HG02870 (cell line): ENCODE measurements at regions not wholly inside any gene's neighbourhood (a gene's known extent, or its start where the extent isn't known, plus 50 kb on each side); places are given as distances from the start of the nearest gene placed in this dataset.

ENCODE experiments used
- ATAC-seq: cut with Tn5 transposase; IDR thresholded peaks from one replicate; pipeline ENCODE4 v1.9.1; 2021; ENCODE audit warnings: mild to moderate bottlenecking, moderate library complexity; ENCODE audit not compliant: unreplicated experiment

GRCh38 chr6:41469156-41470028 lies 76.8 kb upstream of the FOXP4 start:
- ATAC-seq = no peak

GRCh38 chr6:41470029-41470330 lies 76.2 kb upstream of the FOXP4 start:
- ATAC-seq = no peak

- no peak for ATAC-seq
Measured at GRCh38 chr6:41470331-41471063, 75.7 kb upstream of the FOXP4 start.

GRCh38 chr6:41471064-41471895 lies 74.9 kb upstream of the FOXP4 start:
- no peak for ATAC-seq

DNA sequence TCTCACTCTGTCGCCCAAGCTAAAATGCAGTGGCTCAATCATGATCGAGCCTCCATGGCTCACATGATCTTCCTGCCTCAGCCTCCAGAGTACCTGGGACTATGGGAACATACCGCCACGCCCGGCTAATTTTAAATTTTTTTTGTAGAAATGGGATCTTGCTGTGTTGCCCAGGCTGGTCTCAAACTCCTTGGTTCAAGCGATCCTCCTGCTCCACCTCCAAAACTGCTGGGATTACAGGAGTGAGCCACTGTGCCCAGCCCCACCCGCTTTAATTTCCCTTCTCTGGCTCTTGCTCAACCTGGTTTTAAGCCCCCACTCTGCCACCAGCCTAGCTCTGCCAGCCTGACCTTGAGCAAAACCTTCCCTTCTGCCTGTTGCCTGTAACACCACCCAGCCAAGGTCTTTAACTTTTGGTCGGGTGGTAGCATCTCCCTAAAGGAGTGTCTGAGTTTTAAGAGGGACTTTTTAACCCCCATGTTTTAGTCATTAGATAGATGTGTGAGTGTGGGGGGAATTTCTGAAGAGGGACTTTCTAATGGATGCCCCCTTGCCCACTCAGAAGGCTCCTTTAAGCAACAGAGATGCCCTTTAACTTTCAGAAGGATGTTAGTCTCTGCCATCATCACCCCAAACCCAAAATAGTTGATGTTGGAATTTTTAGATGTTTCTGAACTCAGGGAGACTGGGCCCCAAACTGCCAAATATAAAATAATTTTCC lies 71.8 kb upstream of the FOXP4 start:
- no peak for ATAC-seq

DNA sequence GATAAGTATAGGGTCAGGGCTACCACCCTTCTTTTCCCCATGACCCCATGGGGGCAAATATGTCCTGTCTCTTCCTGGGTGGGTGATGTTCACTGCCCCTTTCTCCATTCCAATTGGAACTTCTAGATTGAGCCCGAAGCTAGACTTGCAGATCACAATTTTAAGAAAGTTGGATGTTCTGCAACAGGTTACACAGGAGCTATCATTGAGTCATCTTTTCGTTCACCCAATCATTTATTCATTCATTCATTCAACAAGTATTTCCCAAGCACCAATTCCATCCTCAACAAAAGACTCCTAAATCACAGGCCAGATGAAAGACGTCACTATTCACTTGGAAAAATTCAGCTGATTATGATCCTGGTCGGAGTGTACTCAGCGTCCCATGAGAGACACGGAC lies 71.0 kb upstream of the FOXP4 start:
- no peak for ATAC-seq

DNA sequence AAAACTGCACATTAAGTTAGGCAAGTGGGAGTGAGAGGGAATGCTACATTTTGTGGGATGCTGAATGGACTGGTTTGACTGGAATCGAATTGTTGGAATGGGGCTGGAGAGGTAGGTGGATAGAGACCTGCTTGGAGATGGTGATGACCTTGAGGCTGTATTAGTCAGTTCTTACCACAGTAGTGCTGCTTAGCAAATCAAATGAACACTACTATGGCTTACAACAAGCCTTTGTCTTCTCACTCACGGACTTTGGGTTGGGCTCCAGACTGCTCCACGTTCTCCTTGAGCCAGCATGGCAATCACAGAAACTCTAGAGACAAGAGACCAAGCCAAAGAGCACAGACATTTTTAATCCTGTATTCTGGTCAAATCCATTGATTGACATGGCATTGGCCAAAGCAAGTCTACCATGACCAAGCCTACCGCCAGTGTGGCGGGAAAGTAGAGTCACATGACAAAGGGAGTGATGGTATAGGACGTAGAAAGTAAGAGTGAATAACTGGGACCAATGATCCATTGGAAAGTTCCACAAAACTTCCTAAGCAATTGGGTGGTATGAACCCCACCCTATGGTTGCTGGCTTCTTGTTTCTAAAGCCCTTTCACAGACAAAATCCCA lies 70.3 kb upstream of the FOXP4 start:
- ATAC-seq = no peak

DNA sequence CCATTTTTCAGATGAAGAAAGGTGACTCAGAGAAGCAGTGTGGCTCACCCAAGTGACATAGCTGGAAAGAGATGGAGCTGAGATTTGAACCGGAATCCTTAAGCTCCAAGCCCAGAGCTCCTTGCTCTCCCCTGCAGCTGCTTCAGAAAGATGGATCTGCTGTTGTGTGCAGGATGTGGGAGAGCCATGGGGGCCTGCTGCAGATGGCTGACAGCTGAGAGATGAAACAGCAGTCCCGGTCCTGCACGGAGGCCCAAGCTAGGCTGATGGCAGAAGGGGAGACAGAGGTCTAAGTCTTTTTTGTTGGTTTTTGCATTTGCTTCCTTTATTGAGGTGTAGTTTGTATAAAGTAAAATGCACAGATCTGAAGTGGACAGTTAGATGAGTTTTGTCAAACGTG lies 69.8 kb upstream of the FOXP4 start:
- ATAC-seq = no peak

GRCh38 chr6:41477572-41477971 lies 68.6 kb upstream of the FOXP4 start:
- no peak for ATAC-seq

DNA sequence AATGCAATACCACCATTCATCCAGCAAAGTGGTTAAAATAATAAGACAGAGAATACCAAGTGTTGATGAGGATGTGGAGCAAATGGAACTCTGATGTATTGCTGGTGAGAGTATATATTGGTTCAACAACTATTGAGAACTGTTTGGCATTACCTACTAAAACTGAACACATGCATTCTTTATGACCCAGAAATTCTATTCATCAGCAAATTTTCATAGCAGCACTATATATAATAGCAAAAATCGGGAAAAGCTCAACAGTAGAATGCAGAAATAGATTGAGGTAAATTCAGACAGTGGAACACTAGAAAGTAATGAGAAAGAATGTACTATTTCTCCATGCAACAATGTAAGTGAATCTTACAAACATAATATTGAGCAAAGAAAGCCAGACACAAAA lies 62.2 kb upstream of the FOXP4 start:
- ATAC-seq = no peak

GRCh38 chr6:41487860-41488432 lies 58.2 kb upstream of the FOXP4 start:
- no peak for ATAC-seq

DNA sequence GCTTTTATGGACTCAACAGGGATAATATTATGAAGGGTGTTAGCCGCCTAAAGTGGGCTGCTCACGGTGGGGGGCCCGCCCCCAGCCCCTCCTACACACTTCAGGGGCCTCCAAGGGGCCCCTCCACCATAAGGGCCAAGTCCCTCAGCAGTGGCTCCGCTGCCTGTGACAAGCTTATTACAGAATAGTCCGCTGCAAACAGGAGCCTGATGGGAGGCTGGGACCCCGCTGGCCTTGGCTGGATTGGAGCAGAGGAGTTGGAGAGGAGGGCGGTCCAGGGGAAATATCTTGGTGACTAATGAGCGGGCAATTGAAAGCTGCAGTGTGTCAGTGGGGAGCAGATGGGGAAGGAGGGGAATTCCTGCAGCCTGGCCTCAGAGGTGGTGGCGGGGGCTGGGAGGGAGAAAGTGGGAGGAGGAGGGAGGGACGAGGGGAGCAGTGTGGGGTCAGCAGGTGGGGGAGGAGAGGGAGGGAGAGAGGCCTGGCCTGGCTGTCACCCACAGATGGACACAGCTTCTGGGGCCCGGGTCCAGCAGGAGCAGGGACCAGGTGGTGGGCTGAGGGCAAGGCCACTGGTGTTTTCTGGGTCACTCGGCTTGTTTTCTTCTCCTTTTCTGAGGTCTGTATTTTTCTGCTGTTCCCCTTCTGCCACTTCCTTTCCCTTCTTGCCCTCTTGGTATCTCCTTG lies 57.6 kb upstream of the FOXP4 start:
- no peak for ATAC-seq

DNA sequence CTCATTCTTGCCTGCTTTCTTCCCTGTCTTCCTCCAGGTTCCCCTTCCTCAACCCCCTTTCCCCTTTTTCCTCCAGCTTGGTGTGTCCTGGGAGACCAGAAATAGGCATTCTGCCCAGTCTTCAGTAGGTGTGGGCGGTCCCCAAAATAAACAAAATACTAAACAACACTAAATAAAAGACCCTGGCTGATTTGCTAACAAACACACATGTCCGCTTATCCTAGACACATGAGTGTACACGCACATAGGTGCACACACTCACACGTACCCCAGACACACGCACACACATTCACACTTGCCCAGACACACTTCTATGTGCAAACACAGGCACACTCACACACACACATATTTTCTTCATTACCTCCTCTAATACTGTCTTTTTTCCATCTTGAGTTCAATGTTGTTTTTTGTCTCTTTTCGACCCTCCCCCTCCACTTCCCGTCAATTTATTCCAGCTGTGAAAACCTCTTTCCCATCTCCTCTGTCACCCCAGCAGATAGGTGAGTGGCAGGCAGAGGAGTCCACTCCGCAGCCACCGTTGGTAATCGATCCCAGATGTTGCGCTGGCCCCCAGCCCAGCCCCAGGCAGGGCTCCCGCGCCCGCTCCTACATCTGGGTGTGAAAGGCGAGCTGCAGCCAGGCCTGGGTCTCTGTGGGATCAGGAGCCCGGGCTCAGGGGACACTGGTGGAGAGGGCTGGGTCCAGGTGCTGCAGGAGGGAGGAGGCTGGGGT lies 56.9 kb upstream of the FOXP4 start:
- no peak for ATAC-seq

- no peak for ATAC-seq
Measured at GRCh38 chr6:41492261-41492891, 53.8 kb upstream of the FOXP4 start.

- ATAC-seq = no peak
Measured at GRCh38 chr6:41494212-41495110, 51.7 kb upstream of the FOXP4 start.
